ENCODE measurements at regions not wholly inside any gene's neighbourhood (a gene's known extent, or its start where the extent isn't known, plus 50 kb on each side); places are given as distances from the start of the nearest gene placed in this dataset.

DNA sequence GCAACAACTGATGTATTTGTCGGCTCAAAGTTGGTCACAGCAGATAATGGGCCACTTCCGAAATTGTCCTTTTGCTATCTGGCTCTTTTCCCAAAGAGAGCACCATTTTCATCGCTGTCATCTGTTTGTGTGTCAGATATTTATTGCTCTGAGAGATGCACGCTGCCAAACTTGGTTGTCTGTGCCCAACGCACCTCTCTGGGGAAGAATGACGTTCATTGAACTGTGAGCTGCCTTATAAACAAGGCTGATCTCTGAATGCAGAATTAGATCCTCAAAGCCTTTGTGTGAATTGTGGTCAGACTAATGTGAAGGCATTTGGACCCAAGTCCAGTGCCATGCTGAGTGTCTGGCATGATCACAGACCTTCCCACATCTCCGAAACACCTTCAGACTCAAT lies 174.7 kb upstream of the LYZL1 start (continued):
- TF ChIP-seq, protein P1, sequence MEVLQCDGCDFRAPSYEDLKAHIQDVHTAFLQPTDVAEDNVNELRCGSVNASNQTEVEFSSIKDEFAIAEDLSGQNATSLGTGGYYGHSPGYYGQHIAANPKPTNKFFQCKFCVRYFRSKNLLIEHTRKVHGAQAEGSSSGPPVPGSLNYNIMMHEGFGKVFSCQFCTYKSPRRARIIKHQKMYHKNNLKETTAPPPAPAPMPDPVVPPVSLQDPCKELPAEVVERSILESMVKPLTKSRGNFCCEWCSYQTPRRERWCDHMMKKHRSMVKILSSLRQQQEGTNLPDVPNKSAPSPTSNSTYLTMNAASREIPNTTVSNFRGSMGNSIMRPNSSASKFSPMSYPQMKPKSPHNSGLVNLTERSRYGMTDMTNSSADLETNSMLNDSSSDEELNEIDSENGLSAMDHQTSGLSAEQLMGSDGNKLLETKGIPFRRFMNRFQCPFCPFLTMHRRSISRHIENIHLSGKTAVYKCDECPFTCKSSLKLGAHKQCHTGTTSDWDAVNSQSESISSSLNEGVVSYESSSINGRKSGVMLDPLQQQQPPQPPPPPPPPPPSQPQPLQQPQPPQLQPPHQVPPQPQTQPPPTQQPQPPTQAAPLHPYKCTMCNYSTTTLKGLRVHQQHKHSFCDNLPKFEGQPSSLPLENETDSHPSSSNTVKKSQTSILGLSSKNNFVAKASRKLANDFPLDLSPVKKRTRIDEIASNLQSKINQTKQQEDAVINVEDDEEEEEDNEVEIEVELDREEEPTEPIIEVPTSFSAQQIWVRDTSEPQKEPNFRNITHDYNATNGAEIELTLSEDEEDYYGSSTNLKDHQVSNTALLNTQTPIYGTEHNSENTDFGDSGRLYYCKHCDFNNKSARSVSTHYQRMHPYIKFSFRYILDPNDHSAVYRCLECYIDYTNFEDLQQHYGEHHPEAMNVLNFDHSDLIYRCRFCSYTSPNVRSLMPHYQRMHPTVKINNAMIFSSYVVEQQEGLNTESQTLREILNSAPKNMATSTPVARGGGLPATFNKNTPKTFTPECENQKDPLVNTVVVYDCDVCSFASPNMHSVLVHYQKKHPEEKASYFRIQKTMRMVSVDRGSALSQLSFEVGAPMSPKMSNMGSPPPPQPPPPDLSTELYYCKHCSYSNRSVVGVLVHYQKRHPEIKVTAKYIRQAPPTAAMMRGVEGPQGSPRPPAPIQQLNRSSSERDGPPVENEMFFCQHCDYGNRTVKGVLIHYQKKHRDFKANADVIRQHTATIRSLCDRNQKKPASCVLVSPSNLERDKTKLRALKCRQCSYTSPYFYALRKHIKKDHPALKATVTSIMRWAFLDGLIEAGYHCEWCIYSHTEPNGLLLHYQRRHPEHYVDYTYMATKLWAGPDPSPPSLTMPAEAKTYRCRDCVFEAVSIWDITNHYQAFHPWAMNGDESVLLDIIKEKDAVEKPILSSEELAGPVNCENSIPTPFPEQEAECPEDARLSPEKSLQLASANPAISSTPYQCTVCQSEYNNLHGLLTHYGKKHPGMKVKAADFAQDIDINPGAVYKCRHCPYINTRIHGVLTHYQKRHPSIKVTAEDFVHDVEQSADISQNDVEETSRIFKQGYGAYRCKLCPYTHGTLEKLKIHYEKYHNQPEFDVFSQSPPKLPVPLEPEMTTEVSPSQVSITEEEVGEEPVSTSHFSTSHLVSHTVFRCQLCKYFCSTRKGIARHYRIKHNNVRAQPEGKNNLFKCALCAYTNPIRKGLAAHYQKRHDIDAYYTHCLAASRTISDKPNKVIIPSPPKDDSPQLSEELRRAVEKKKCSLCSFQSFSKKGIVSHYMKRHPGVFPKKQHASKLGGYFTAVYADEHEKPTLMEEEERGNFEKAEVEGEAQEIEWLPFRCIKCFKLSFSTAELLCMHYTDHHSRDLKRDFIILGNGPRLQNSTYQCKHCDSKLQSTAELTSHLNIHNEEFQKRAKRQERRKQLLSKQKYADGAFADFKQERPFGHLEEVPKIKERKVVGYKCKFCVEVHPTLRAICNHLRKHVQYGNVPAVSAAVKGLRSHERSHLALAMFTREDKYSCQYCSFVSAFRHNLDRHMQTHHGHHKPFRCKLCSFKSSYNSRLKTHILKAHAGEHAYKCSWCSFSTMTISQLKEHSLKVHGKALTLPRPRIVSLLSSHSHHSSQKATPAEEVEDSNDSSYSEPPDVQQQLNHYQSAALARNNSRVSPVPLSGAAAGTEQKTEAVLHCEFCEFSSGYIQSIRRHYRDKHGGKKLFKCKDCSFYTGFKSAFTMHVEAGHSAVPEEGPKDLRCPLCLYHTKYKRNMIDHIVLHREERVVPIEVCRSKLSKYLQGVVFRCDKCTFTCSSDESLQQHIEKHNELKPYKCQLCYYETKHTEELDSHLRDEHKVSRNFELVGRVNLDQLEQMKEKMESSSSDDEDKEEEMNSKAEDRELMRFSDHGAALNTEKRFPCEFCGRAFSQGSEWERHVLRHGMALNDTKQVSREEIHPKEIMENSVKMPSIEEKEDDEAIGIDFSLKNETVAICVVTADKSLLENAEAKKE (CRISPR knock-in tag; IDR thresholded peaks at IDR 0.05) = no peak
- TF ChIP-seq, protein P2, sequence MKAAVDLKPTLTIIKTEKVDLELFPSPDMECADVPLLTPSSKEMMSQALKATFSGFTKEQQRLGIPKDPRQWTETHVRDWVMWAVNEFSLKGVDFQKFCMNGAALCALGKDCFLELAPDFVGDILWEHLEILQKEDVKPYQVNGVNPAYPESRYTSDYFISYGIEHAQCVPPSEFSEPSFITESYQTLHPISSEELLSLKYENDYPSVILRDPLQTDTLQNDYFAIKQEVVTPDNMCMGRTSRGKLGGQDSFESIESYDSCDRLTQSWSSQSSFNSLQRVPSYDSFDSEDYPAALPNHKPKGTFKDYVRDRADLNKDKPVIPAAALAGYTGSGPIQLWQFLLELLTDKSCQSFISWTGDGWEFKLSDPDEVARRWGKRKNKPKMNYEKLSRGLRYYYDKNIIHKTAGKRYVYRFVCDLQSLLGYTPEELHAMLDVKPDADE (IDR thresholded peaks at IDR 0.05) = no peak
- TF ChIP-seq EZH2phosphoT487 (IDR thresholded peaks at IDR 0.05; ENCODE audit: unreplicated experiment) = no peak

DNA sequence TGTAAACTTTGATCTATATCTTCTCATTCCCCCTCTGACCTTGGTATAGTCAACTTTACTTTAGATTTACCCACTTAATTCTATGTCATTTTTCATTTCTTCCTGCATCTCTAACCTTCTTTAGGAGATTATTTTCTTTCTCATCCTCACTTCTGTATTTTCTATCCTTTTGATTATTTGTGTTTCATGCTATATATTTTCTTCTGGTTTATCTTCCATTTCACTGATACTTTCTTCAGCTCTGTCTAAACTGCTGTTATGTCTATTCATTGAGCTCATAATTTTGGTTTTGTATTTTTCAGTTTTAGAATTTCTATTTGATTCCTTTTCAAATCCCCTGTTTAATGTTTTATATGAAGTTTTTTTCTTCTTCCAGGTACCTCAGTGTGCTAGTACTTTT lies 171.1 kb upstream of the LYZL1 start:
- no peak overlapping the region for H3K4me3 Mint-ChIP-seq
- H3K27ac Mint-ChIP-seq = no peak overlapping the region
- peaks cover 5% of the 10 kb centered on the region for H3K4me1 ChIP-seq (ENCODE audit: insufficient read depth)
- H2AFZ ChIP-seq = no peak overlapping the region
- H3K27me3 Mint-ChIP-seq (ENCODE audit: insufficient read depth, low read depth, poor library complexity) = no peaks in the 10 kb centered on the region
- peaks cover 30% of the 10 kb centered on the region for H3K36me3 Mint-ChIP-seq (ENCODE audit: low read depth)
- H3K4me3 ChIP-seq = no peak overlapping the region
- no peaks in the 10 kb centered on the region for H4K20me1 ChIP-seq (replicated peaks; ENCODE audit: insufficient read depth)
- no peak overlapping the region for H3K4me2 ChIP-seq
- peaks cover 4% of the 10 kb centered on the region; the same call in 1 of the 2 replicates for H3K9me2 ChIP-seq (ENCODE audit: insufficient read depth)
- no peak for DNase-seq (ENCODE audit: low spot score)
- peaks cover 12% of the 10 kb centered on the region; the same call in 2 of the 3 replicates for H3K4me1 Mint-ChIP-seq
- H3K79me2 ChIP-seq (replicated peaks; ENCODE audit: insufficient read depth) = no peaks in the 10 kb centered on the region
- no peak for ATAC-seq
- 0 out of 2 replicates have a peak, but pooled peaks cover 3% of the 10 kb centered on the region for H3K36me3 ChIP-seq (ENCODE audit: insufficient read depth)
- peaks cover 38% of the 10 kb centered on the region for H3K9me3 Mint-ChIP-seq
- H3K27me3 ChIP-seq (ENCODE audit: insufficient read depth) = no peaks in the 10 kb centered on the region
- no peak overlapping the region for H3K27ac ChIP-seq (ENCODE audit: low read depth)
- H3F3A ChIP-seq (replicated peaks; ENCODE audit: low read depth) = no peaks in the 10 kb centered on the region
- TF ChIP-seq, protein P2 (IDR thresholded peaks at IDR 0.05) = no peak
- TF ChIP-seq, protein P3, sequence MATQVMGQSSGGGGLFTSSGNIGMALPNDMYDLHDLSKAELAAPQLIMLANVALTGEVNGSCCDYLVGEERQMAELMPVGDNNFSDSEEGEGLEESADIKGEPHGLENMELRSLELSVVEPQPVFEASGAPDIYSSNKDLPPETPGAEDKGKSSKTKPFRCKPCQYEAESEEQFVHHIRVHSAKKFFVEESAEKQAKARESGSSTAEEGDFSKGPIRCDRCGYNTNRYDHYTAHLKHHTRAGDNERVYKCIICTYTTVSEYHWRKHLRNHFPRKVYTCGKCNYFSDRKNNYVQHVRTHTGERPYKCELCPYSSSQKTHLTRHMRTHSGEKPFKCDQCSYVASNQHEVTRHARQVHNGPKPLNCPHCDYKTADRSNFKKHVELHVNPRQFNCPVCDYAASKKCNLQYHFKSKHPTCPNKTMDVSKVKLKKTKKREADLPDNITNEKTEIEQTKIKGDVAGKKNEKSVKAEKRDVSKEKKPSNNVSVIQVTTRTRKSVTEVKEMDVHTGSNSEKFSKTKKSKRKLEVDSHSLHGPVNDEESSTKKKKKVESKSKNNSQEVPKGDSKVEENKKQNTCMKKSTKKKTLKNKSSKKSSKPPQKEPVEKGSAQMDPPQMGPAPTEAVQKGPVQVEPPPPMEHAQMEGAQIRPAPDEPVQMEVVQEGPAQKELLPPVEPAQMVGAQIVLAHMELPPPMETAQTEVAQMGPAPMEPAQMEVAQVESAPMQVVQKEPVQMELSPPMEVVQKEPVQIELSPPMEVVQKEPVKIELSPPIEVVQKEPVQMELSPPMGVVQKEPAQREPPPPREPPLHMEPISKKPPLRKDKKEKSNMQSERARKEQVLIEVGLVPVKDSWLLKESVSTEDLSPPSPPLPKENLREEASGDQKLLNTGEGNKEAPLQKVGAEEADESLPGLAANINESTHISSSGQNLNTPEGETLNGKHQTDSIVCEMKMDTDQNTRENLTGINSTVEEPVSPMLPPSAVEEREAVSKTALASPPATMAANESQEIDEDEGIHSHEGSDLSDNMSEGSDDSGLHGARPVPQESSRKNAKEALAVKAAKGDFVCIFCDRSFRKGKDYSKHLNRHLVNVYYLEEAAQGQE (IDR thresholded peaks at IDR 0.05; ENCODE audit: unreplicated experiment) = no peak
- no peak for TF ChIP-seq ZNF331 (CRISPR knock-in tag; IDR thresholded peaks at IDR 0.05; ENCODE audit: low read depth)
- TF ChIP-seq CREB1 (CRISPR knock-in tag; IDR thresholded peaks at IDR 0.05; ENCODE audit: low read depth) = no peak
- TF ChIP-seq ZNF114 (CRISPR knock-in tag; IDR thresholded peaks at IDR 0.05) = no peak

All from GM23338 (cell line).